ENCODE measurements at regions not wholly inside any gene's neighbourhood (a gene's known extent, or its start where the extent isn't known, plus 50 kb on each side); places are given as distances from the start of the nearest gene placed in this dataset.

DNA sequence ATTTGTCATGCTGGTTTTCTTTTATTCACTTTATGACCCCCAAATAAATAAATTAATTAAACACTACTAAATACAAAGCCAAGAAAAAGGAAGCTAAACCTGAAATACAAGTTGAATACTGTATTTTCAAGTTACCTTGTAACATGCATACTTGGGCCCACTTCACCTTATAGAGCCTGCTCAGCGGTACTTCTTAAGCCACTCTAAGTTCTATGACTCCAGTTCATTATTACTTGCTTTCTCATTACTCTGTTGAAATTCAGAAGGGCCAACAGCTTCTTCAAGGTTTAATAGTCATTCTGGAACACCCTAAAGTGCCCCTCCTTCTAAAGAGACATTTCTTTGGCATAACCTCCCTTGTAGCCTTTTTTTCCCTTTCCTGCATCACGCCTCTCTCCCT lies 844.5 kb downstream of the RPA4 start:
- no peaks in the 10 kb centered on the region for H3K36me3 ChIP-seq (ENCODE audit: control insufficient read depth in 2 of 2, extremely low read depth in 1 of 2, insufficient read depth in 2 of 2, low read length in 2 of 2)
- no peaks in the 10 kb centered on the region for H3K4me1 ChIP-seq (ENCODE audit: control insufficient read depth, extremely low read depth, insufficient read depth, low read length)
- no peaks in the 10 kb centered on the region for H4K20me1 ChIP-seq (ENCODE audit: control insufficient read depth, extremely low read depth, insufficient read depth, low read length)
- TF ChIP-seq, protein P1, sequence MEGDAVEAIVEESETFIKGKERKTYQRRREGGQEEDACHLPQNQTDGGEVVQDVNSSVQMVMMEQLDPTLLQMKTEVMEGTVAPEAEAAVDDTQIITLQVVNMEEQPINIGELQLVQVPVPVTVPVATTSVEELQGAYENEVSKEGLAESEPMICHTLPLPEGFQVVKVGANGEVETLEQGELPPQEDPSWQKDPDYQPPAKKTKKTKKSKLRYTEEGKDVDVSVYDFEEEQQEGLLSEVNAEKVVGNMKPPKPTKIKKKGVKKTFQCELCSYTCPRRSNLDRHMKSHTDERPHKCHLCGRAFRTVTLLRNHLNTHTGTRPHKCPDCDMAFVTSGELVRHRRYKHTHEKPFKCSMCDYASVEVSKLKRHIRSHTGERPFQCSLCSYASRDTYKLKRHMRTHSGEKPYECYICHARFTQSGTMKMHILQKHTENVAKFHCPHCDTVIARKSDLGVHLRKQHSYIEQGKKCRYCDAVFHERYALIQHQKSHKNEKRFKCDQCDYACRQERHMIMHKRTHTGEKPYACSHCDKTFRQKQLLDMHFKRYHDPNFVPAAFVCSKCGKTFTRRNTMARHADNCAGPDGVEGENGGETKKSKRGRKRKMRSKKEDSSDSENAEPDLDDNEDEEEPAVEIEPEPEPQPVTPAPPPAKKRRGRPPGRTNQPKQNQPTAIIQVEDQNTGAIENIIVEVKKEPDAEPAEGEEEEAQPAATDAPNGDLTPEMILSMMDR (optimal IDR thresholded peaks at IDR 0.05 in 1 of 3, IDR thresholded peaks at IDR 0.05 in 1 of 3, conservative IDR thresholded peaks at IDR 0.05 in 1 of 3; ENCODE audit: extremely low read depth in 1 of 3, insufficient read depth in 2 of 3, low read length in 3 of 3): no peak
- no peak for TF ChIP-seq EZH2 (IDR thresholded peaks at IDR 0.05; ENCODE audit: low read length)
- no peaks in the 10 kb centered on the region for H3K9me1 ChIP-seq (ENCODE audit: control insufficient read depth, extremely low read depth, insufficient read depth, low read length)
- dilution Hi-C loops (cut with MboI; ENCODE audit: extremely low pct_ligation_motif_present, low sequenced_read_pairs): no loop called here
- H3K4me2 ChIP-seq (ENCODE audit: control insufficient read depth, extremely low read depth, insufficient read depth, low read depth, low read length): no peak overlapping the region
- no peak overlapping the region for H2AFZ ChIP-seq (ENCODE audit: control insufficient read depth, low read length)
- H3K4me3 ChIP-seq (ENCODE audit: control insufficient read depth in 2 of 3, extremely low read depth in 1 of 3, insufficient read depth in 2 of 3, low read depth in 1 of 3, low read length in 3 of 3): no peak overlapping the region
- DNase-seq (ENCODE audit: low read depth, low spot score) (no peak), FAIRE-seq (no peak)
- H3K27me3 ChIP-seq (ENCODE audit: control insufficient read depth, extremely low read depth, insufficient read depth, low read length): no peaks in the 10 kb centered on the region
- H3K9ac ChIP-seq (ENCODE audit: control insufficient read depth, extremely low read depth, insufficient read depth, low read length): no peak overlapping the region
- no peaks in the 10 kb centered on the region for H3K79me2 ChIP-seq (ENCODE audit: control insufficient read depth, insufficient read depth, low read length)
- H3K27ac ChIP-seq (ENCODE audit: control insufficient read depth, insufficient read depth, low read length): no peak overlapping the region
- H3K9me3 ChIP-seq (ENCODE audit: control insufficient read depth, low read depth, low read length): no peaks in the 10 kb centered on the region

DNA sequence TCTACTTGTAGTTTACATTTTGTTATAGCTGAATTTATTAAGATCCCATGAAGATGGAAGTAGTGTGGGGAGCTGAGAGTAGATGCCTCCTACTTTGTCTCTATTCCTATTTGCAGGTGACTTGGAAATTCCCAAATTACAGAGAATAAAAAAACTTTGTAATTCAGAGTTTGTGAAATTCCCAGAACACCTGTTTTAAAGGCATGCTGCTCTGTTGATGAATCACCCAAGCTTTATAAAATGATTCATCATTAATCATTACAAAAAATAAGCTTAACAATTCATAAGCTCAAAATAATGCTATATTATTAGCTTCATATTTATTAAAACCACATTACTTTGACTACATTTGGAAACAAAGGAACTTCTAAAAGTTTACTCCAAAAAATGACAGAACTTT lies 856.3 kb downstream of the RPA4 start:
- no peak overlapping the region for H3K4me3 ChIP-seq (ENCODE audit: control insufficient read depth in 2 of 3, extremely low read depth in 1 of 3, insufficient read depth in 2 of 3, low read depth in 1 of 3, low read length in 3 of 3)

More for the DNA sequence above, 856.3 kb downstream of the RPA4 start:
- dilution Hi-C loops (cut with MboI; ENCODE audit: extremely low pct_ligation_motif_present, low sequenced_read_pairs): no loop called here
- H3K9ac ChIP-seq (ENCODE audit: control insufficient read depth, extremely low read depth, insufficient read depth, low read length): no peak overlapping the region
- H3K27me3 ChIP-seq (ENCODE audit: control insufficient read depth, extremely low read depth, insufficient read depth, low read length): no peaks in the 10 kb centered on the region
- H3K4me1 ChIP-seq (ENCODE audit: control insufficient read depth, extremely low read depth, insufficient read depth, low read length): peaks cover 9% of the 10 kb centered on the region
- no peaks in the 10 kb centered on the region for H3K9me1 ChIP-seq (ENCODE audit: control insufficient read depth, extremely low read depth, insufficient read depth, low read length)
- DNase-seq (ENCODE audit: low read depth, low spot score) (no peak), FAIRE-seq (no peak)
- no peaks in the 10 kb centered on the region for H3K79me2 ChIP-seq (ENCODE audit: control insufficient read depth, insufficient read depth, low read length)
- H3K36me3 ChIP-seq (ENCODE audit: control insufficient read depth in 2 of 2, extremely low read depth in 1 of 2, insufficient read depth in 2 of 2, low read length in 2 of 2): no peaks in the 10 kb centered on the region
- no peak overlapping the region for H3K27ac ChIP-seq (ENCODE audit: control insufficient read depth, insufficient read depth, low read length)
- no peaks in the 10 kb centered on the region for H4K20me1 ChIP-seq (ENCODE audit: control insufficient read depth, extremely low read depth, insufficient read depth, low read length)
- H3K4me2 ChIP-seq (ENCODE audit: control insufficient read depth, extremely low read depth, insufficient read depth, low read depth, low read length): peak overlapping the region; percentile 34
- TF ChIP-seq, protein P1 (optimal IDR thresholded peaks at IDR 0.05 in 1 of 3, IDR thresholded peaks at IDR 0.05 in 1 of 3, conservative IDR thresholded peaks at IDR 0.05 in 1 of 3; ENCODE audit: extremely low read depth in 1 of 3, insufficient read depth in 2 of 3, low read length in 3 of 3): no peak
- no peak overlapping the region for H2AFZ ChIP-seq (ENCODE audit: control insufficient read depth, low read length)
- H3K9me3 ChIP-seq (ENCODE audit: control insufficient read depth, low read depth, low read length): no peaks in the 10 kb centered on the region

All from keratinocyte (primary cell).